Fibroblast of gingiva (primary cell): ENCODE measurements at regions not wholly inside any gene's neighbourhood (a gene's known extent, or its start where the extent isn't known, plus 50 kb on each side); places are given as distances from the start of the nearest gene placed in this dataset.
"Not testable (repeated sequence)": the region's sequence is repeated elsewhere in the genome, so short reads cannot be mapped to it uniquely, and the experiment has no call there.

Source experiments
- DNase-seq: peaks from one replicate; pipeline ENCODE4 v3.0.0-alpha.2; 2011; ENCODE audit warnings: low read depth

GRCh38 chr12:116430911-116431565, 128.1 kb upstream of the MAP1LC3B2 start:
- DNase-seq, result no peak

GRCh38 chr12:116431677-116432300, 127.4 kb upstream of the MAP1LC3B2 start:
- DNase-seq, result no peak

- DNase-seq, result peak; percentile 87
Measured at GRCh38 chr12:116432314-116432750, 126.8 kb upstream of the MAP1LC3B2 start.

GRCh38 chr12:116433249-116433648, 125.9 kb upstream of the MAP1LC3B2 start:
- no peak for DNase-seq

GRCh38 chr12:116434155-116435011, 124.8 kb upstream of the MAP1LC3B2 start:
- peak; percentile 94 for DNase-seq

- DNase-seq, result no peak
Measured at GRCh38 chr12:116435984-116436383, 123.2 kb upstream of the MAP1LC3B2 start.

- no peak for DNase-seq
Measured at GRCh38 chr12:116436561-116437249, 122.5 kb upstream of the MAP1LC3B2 start.

- no peak for DNase-seq
Measured at GRCh38 chr12:116441292-116441691, 117.9 kb upstream of the MAP1LC3B2 start.

- no peak for DNase-seq
Measured at GRCh38 chr12:116442304-116442703, 116.9 kb upstream of the MAP1LC3B2 start.

- DNase-seq, result peak; percentile 63
Measured at GRCh38 chr12:116442946-116443345, 116.2 kb upstream of the MAP1LC3B2 start.

- no peak for DNase-seq
Measured at GRCh38 chr12:116443821-116444589, 115.2 kb upstream of the MAP1LC3B2 start.

- no peak for DNase-seq
Measured at GRCh38 chr12:116444590-116444943, 114.6 kb upstream of the MAP1LC3B2 start.

GRCh38 chr12:116448165-116448739, 110.9 kb upstream of the MAP1LC3B2 start:
- no peak for DNase-seq

GRCh38 chr12:116450406-116450910, 108.7 kb upstream of the MAP1LC3B2 start:
- DNase-seq, result no peak

GRCh38 chr12:116452975-116453374, 106.2 kb upstream of the MAP1LC3B2 start:
- not testable (repeated sequence) for DNase-seq

- no peak for DNase-seq
Measured at GRCh38 chr12:116453631-116454030, 105.5 kb upstream of the MAP1LC3B2 start.

- DNase-seq, result no peak
Measured at GRCh38 chr12:116454076-116454475, 105.1 kb upstream of the MAP1LC3B2 start.

GRCh38 chr12:116454950-116455447, 104.2 kb upstream of the MAP1LC3B2 start:
- peak; percentile 73 for DNase-seq

GRCh38 chr12:116455540-116456329, 103.4 kb upstream of the MAP1LC3B2 start:
- peak; percentile 97 for DNase-seq
